CD4-positive, alpha-beta T cell treated with Interleukin-12 subunit alpha and Interleukin-12 subunit beta, for 1 hour (primary cell): ENCODE measurements at regions not wholly inside any gene's neighbourhood (a gene's known extent, or its start where the extent isn't known, plus 50 kb on each side); places are given as distances from the start of the nearest gene placed in this dataset.

Experiments used
- DNase-seq: peaks from one replicate; pipeline ENCODE4 v3.0.0-alpha.2; 2020

GRCh38 chr9:79240774-79241173 lies 331.0 kb upstream of the TLE4 start:
- DNase-seq = no peak

- no peak for DNase-seq
These were observed 329.3 kb upstream of the TLE4 start for GRCh38 chr9:79242489-79242888.

- DNase-seq = no peak
These were observed 325.6 kb upstream of the TLE4 start for GRCh38 chr9:79246170-79246569.

GRCh38 chr9:79247021-79247420 lies 324.7 kb upstream of the TLE4 start:
- no peak for DNase-seq

GRCh38 chr9:79250806-79251205 lies 321.0 kb upstream of the TLE4 start:
- no peak for DNase-seq

- no peak for DNase-seq
These were observed 316.7 kb upstream of the TLE4 start for GRCh38 chr9:79254900-79255650.

- no peak for DNase-seq
These were observed 316.0 kb upstream of the TLE4 start for GRCh38 chr9:79255651-79256260.

GRCh38 chr9:79256691-79257213 lies 315.0 kb upstream of the TLE4 start:
- DNase-seq = no peak

GRCh38 chr9:79257228-79257781 lies 314.5 kb upstream of the TLE4 start:
- DNase-seq = no peak

GRCh38 chr9:79257790-79258351 lies 313.9 kb upstream of the TLE4 start:
- DNase-seq = no peak

- no peak for DNase-seq
These were observed 311.9 kb upstream of the TLE4 start for GRCh38 chr9:79259858-79260257.

GRCh38 chr9:79263628-79264027 lies 308.1 kb upstream of the TLE4 start:
- DNase-seq = no peak

GRCh38 chr9:79264041-79264440 lies 307.7 kb upstream of the TLE4 start:
- DNase-seq = no peak

- DNase-seq = no peak
These were observed 307.0 kb upstream of the TLE4 start for GRCh38 chr9:79264511-79265355.

- DNase-seq = no peak
These were observed 304.8 kb upstream of the TLE4 start for GRCh38 chr9:79266986-79267385.

- no peak for DNase-seq
These were observed 303.0 kb upstream of the TLE4 start for GRCh38 chr9:79268806-79269205.

GRCh38 chr9:79273311-79273710 lies 298.5 kb upstream of the TLE4 start:
- no peak for DNase-seq

GRCh38 chr9:79279356-79279755 lies 292.4 kb upstream of the TLE4 start:
- no peak for DNase-seq

- no peak for DNase-seq
These were observed 291.1 kb upstream of the TLE4 start for GRCh38 chr9:79280691-79281090.

GRCh38 chr9:79284081-79284480 lies 287.7 kb upstream of the TLE4 start:
- no peak for DNase-seq

- no peak for DNase-seq
These were observed 284.6 kb upstream of the TLE4 start for GRCh38 chr9:79286992-79287707.

- no peak for DNase-seq
These were observed 284.0 kb upstream of the TLE4 start for GRCh38 chr9:79287708-79288290.
